Spleen (tissue), 11 donors: ENCODE measurements at regions not wholly inside any gene's neighbourhood (a gene's known extent, or its start where the extent isn't known, plus 50 kb on each side); places are given as distances from the start of the nearest gene placed in this dataset.

Experiments
- DNase-seq: peaks from one replicate; pipeline ENCODE4 v3.0.0-alpha.2; 2020
- H3K27ac ChIP-seq, 8 donors: fragments of 200-600 bp; sonication (generic) in 7 of 8; 1 replicate in 4 of 8; 2 replicates in 4 of 8; pipeline versions ENCODE4 v1.5.0 to v1.8.0; 2016 to 2021; ENCODE audit warnings: inconsistent platforms in 4 of 8, mild to moderate bottlenecking in 4 of 8, moderate library complexity in 1 of 8
- H3K27me3 ChIP-seq, 7 donors: fragments of 200-600 bp; sonication (generic) in 6 of 7; replicated peaks in 1 of 7; 1 replicate in 4 of 7; 2 replicates in 3 of 7; pipeline versions ENCODE4 v1.5.0 to v1.8.0; 2016 to 2021; ENCODE audit warnings: inconsistent platforms in 3 of 7, mild to moderate bottlenecking in 1 of 7
- H3K36me3 ChIP-seq, 6 donors: fragments of 200-600 bp; sonication (generic) in 5 of 6; 1 replicate in 4 of 6; 2 replicates in 2 of 6; pipeline versions ENCODE4 v1.5.0 to v1.8.0; 2016 to 2021; ENCODE audit warnings: inconsistent platforms in 2 of 6
- H3K4me1 ChIP-seq, 6 donors: fragments of 200-600 bp; sonication (generic) in 5 of 6; 1 replicate in 3 of 6; 2 replicates in 3 of 6; pipeline versions ENCODE4 v1.5.0 to v1.8.0; 2016 to 2021; ENCODE audit warnings: inconsistent platforms in 3 of 6
- H3K4me3 ChIP-seq, 8 donors: fragments of 200-600 bp; sonication (generic) in 7 of 8; 1 replicate in 4 of 8; 2 replicates in 4 of 8; pipeline versions ENCODE4 v1.5.0 to v1.8.0; 2016 to 2021; ENCODE audit warnings: inconsistent platforms in 4 of 8, mild to moderate bottlenecking in 4 of 8, moderate library complexity in 2 of 8
- H3K9me3 ChIP-seq, 8 donors: fragments of 200-600 bp; sonication (generic) in 7 of 8; 1 replicate in 4 of 8; 2 replicates in 4 of 8; pipeline versions ENCODE4 v1.5.0 to v1.8.0; 2016 to 2021; ENCODE audit warnings: inconsistent platforms in 4 of 8
- CTCF ChIP-seq, 11 experiments: fragments of 200-600 bp in 7 of 11; fragments of 450-650 bp in 4 of 11; sonication (generic) in 4 of 11; IDR thresholded peaks in 8 of 11; conservative IDR thresholded peaks in 3 of 11; 1 replicate in 7 of 11; 2 replicates in 4 of 11; pipeline versions ENCODE4 v1.4.0 to v1.8.0; 2016 to 2021; ENCODE audit warnings: antibody characterized with exemption in 11 of 11, inconsistent platforms in 4 of 11, mild to moderate bottlenecking in 1 of 11
- POLR2A ChIP-seq, 3 donors: fragments of 450-650 bp; IDR thresholded peaks; one replicate each; pipeline ENCODE4 v1.5.1; 2017; ENCODE audit warnings: antibody characterized with exemption in 3 of 3, mild to moderate bottlenecking in 1 of 3
- POLR2AphosphoS5 ChIP-seq, 3 donors: sonication (generic); formaldehyde crosslinking; IDR thresholded peaks; one replicate each; pipeline ENCODE4 v1.5.1; 2017; ENCODE audit warnings: antibody characterized with exemption in 3 of 3
- WGBS, 5 donors: extraction: QIAGEN DNeasy Blood & Tissue Kit in 3 of 5; methylation state at CpG; one replicate each; pipeline versions ENCODE4 v1.1.5 to v1.1.7; 2013 to 2018; 5-methylcytosine and 5-hydroxymethylcytosine counted together
- intact Hi-C: fragments of 100-400 bp; cut with DNase I; formaldehyde crosslinking; loops from one replicate; pipeline ENCODE4 v1.15.0; 2023; ENCODE audit warnings: low total_unique reads
- donor health status: healthy with polysubstance abuse.
- donor health status: DM: no; HTN: no; CAD: no; lungs with moderate emphysema.
- donor health status: DM: no; HTN: no; CAD: no.
- donor health status: Bipolar disorder and iron deficiency.
- donor health status: healthy.
- donor health status: DM: no; HTN: no; CAD: no.
- donor health status: DM: yes; HTN: yes; CAD: no.

- intact Hi-C loops, result no loop called here
- H3K9me3 ChIP-seq, result no peaks in the 10 kb centered on the region
- no peaks in the 10 kb centered on the region for H3K36me3 ChIP-seq
- no peaks in the 10 kb centered on the region for H3K27me3 ChIP-seq
- no peak overlapping the region for H3K27ac ChIP-seq
- TF ChIP-seq CTCF (IDR thresholded peaks at IDR 0.05 in 8 of 11, conservative IDR thresholded peaks at IDR 0.05 in 3 of 11), result no peak
- no peak for TF ChIP-seq POLR2A (IDR thresholded peaks at IDR 0.05)
- TF ChIP-seq POLR2AphosphoS5 (IDR thresholded peaks at IDR 0.05), result no peak
- no peak for DNase-seq
- no peaks in the 10 kb centered on the region for H3K4me1 ChIP-seq
- H3K4me3 ChIP-seq, result no peak overlapping the region
- 82 to 94% (median 86%) methylated on average over 2 of the region's 2 CpGs for WGBS, 5 donors
Measured at GRCh38 chrX:25069209-25069608, 53.4 kb upstream of the ARX start.

GRCh38 chrX:25068340-25068739 lies 52.6 kb upstream of the ARX start:
- TF ChIP-seq POLR2A (IDR thresholded peaks at IDR 0.05) (no peak), POLR2AphosphoS5 (IDR thresholded peaks at IDR 0.05) (no peak), CTCF (IDR thresholded peaks at IDR 0.05 in 8 of 11, conservative IDR thresholded peaks at IDR 0.05 in 3 of 11) (no peak)
- no peaks in the 10 kb centered on the region for H3K27me3 ChIP-seq
- no peaks in the 10 kb centered on the region for H3K4me1 ChIP-seq
- WGBS, 5 donors, result 49 to 69% (median 65%) methylated on average over 5 of the region's 5 CpGs
- no peaks in the 10 kb centered on the region for H3K36me3 ChIP-seq
- DNase-seq, result no peak
- H3K9me3 ChIP-seq, result no peaks in the 10 kb centered on the region
- intact Hi-C loops, result no loop called here
- no peak overlapping the region for H3K4me3 ChIP-seq
- no peak overlapping the region for H3K27ac ChIP-seq

GRCh38 chrX:25067271-25068172 lies 51.8 kb upstream of the ARX start:
- Histone ChIP-seq H3K4me3 (no peak overlapping the region), H3K4me1 (no peaks in the 10 kb centered on the region)
- 67 to 85% (median 76%) methylated on average over 4 of the region's 4 CpGs for WGBS, 5 donors

More at GRCh38 chrX:25067271-25068172, 51.8 kb upstream of the ARX start:
- TF ChIP-seq CTCF (IDR thresholded peaks at IDR 0.05 in 8 of 11, conservative IDR thresholded peaks at IDR 0.05 in 3 of 11), result no peak
- TF ChIP-seq POLR2AphosphoS5 (IDR thresholded peaks at IDR 0.05), result no peak
- no peak for TF ChIP-seq POLR2A (IDR thresholded peaks at IDR 0.05)
- no peaks in the 10 kb centered on the region for H3K27me3 ChIP-seq
- no peak for DNase-seq
- no peak overlapping the region for H3K27ac ChIP-seq
- intact Hi-C loops, result no loop called here
- no peaks in the 10 kb centered on the region for H3K9me3 ChIP-seq
- H3K36me3 ChIP-seq, result no peaks in the 10 kb centered on the region
